KG1 (cell line): ENCODE measurements at regions not wholly inside any gene's neighbourhood (a gene's known extent, or its start where the extent isn't known, plus 50 kb on each side); places are given as distances from the start of the nearest gene placed in this dataset.

Experiments
- DNase-seq: peaks from one replicate; lab custom pipeline; 2025; lab: John Stamatoyannopoulos, UW

- DNase-seq: no peak
These were observed 364.5 kb upstream of the MAD2L1 start for GRCh38 chr4:120431180-120431579.

GRCh38 chr4:120418146-120418545 is 351.5 kb upstream of the MAD2L1 start:
- DNase-seq: no peak

GRCh38 chr4:120415896-120416295 is 349.2 kb upstream of the MAD2L1 start:
- DNase-seq: no peak

GRCh38 chr4:120406960-120407359 is 340.3 kb upstream of the MAD2L1 start:
- no peak for DNase-seq

DNA sequence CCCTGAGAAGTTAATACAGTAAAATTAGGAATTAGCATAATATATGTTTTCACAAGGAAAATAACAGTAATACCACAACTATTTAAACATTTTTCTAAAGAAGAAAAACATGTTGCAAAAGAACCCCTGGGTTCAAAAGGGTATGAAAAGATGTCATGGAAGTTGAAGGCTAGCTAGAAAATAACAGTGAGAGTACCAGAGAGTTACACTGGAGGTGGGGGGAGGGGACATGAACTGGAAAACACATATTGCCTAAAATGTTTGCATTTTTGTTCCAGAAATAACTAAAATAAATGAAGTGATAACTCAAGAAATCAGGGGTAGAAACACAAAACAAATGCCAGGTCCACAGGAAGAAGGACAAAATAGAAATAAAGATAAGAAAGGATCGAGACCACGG is 336.6 kb upstream of the MAD2L1 start:
- DNase-seq: no peak

DNA sequence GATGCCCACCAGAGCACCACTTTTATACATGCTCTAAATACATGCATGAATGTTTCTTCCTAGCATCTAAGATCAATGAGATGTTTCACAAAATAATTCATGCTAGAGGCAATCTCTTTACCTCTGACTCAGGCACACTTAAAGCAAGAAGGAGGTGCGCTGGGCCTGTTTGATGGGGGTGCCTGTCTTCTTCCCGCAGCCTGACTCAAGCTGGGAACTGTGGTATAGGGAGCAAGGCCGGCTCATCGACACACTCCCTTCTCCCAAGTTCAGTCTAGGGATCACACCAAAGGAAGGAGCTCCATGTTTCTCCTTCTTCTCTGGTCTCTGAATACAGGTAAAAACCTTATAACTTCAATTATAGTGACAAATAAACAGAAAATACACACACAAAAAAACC is 333.8 kb upstream of the MAD2L1 start:
- DNase-seq: no peak

DNA sequence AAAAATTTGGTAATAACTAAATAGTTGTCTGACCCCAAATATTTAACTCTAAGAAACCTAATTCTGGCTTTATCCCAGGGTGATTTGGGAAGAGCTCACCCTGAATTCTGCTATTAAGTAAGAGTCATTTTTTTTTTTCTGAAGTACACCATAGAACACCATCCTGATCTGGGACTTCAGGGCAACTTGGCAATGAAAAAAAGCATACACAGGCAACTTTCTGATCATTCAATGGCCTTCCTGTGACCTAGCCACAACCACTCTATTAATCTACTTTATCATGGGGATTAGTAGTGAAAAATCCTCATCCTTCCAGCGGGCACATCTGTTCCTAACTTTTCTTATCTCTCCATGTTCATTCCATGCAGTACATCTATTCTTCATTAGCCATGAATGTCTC is 333.2 kb upstream of the MAD2L1 start:
- no peak for DNase-seq

- DNase-seq: no peak
These were observed 329.1 kb upstream of the MAD2L1 start for GRCh38 chr4:120395746-120396145.

DNA sequence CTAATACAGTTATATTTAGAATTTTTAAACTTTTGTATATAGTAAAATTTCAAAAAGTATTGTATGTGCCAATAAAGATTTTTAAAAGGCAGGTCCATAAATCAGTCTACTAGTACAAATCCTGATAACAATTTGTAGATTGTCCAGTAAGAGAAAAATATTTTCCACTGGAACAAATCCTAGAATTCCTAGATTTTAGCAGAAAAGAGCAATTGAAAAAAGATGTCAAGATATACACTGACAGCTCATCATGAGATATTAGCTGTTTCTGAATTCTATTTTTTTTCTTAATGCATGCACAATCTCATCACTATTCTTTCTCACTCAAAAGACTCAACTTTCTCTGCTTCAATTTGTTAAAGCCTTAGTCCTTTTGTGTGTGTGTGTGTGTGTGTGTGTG is 289.2 kb upstream of the MAD2L1 start:
- DNase-seq: no peak

- DNase-seq: no peak
These were observed 287.7 kb upstream of the MAD2L1 start for GRCh38 chr4:120354381-120354780.

DNA sequence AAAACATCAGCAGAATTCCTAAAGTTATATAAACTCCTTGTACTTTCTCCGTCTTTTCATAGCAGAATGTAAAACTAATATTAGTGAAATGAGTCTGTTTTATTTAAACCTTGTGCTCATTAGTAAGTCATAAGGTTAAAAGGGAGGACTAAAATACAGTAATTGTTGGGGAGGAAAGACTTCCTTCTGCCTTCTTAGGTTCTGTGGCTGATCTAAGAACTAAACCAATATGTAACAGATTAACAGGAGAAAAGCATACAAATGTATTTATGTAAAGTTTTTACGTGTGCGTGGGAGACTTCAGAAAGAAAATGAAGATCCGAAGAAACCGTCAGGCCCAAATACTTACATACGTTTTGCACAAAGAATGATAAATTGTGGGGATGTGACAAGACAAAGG is 286.6 kb upstream of the MAD2L1 start:
- DNase-seq: no peak

DNA sequence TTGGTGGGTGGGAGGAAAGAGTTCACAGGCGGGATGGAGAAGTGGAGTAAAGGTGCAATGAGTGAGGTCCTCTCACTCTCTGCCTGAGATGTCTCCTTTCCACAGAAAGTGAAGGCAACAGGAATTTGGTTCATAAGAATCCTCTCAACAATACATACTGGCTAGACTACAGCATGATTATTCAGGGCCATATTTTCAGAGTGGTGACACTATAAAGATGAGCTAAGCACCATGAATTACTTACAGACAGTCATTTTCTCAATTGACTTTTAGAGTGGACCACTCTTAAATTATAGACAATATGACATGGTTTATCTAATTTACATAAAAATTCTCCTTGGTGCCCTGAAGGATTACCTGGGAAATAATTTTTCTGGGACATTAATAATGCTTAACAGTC is 286.1 kb upstream of the MAD2L1 start:
- no peak for DNase-seq

- DNase-seq: no peak
These were observed 282.3 kb upstream of the MAD2L1 start for GRCh38 chr4:120348948-120349347.

- no peak for DNase-seq
These were observed 281.9 kb upstream of the MAD2L1 start for GRCh38 chr4:120348521-120348920.

DNA sequence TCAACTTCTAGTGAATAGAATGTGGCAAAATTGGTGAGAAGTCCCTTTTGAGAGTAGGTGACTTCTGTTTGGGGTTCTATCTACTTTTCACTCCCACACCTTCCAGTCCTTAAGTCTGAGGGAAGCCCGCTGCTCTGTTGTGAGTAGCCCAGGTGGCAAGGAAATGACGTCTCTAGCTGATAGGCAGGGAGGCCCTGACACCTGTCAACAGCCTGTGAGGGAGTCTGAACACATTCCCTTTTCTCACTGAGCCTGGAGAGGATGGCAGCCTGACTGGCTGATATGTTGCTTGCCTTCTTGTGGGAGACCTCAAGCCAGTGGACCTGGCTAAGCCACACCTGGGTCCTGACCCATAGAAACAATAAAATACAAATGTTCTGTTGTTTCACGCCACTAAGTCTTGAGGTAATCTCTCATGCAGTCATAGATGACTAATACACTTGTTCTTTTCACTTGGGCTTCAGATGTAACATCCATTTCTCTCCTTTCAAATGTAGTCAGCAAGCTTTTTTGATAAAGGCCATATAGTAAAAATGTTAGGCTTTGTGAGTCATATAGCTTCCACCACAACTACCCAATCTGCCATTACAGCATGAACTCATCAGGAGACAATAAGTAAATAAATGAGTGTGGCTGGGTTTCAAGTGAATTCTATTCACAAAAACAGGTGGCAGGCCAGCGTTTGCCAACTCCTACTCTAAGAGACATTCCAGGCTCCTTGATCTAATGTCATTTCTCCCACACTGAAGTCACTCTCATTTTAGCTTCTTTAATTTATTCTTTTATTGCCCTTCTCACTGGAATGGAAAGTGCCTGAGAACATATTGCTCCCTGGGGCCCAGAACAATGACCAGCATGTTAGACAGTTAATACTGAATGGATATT is 265.1 kb upstream of the MAD2L1 start:
- DNase-seq: no peak

GRCh38 chr4:120329386-120329785 is 262.7 kb upstream of the MAD2L1 start:
- no peak for DNase-seq

DNA sequence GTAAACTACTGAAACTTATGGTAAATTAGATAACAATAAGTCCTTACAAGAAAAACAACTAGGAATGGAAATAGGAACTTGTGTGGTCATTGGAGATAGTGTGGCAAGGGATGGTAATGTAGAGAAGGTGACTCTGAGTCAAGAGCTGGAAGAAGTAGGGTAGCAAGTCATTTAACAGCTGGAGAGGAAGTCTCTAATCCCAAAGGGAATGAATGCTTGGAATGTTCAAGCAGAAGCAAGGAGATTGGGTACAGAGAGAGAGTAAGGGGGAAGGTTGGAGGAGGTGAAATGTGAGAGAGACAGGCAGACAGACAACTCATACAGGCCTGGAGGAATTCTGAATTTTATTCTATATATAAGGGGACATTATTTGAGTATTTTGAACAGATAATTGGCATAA is 260.6 kb upstream of the MAD2L1 start:
- DNase-seq: no peak

GRCh38 chr4:120319046-120319767 is 252.6 kb upstream of the MAD2L1 start:
- DNase-seq: no peak

- DNase-seq: no peak
These were observed 251.7 kb upstream of the MAD2L1 start for GRCh38 chr4:120318196-120318846.

DNA sequence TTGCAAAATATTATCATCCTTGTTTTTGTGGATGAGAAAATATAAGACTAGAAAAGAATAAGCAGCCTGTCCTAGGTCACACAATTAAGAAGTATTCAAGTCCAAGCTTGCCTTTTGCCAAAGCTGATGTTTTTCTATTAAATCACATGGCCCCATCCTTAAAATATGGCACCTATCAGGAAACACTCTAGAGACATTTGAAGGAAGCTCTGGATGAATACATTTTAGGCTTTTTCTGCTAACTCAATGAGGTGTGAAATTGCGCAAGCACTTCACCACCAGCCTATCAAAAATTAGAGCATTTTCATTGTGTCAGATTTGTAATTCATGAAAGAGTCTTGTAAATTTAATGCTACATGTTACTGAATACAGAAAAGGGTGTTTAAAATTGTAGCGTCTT is 251.1 kb upstream of the MAD2L1 start:
- DNase-seq: no peak

DNA sequence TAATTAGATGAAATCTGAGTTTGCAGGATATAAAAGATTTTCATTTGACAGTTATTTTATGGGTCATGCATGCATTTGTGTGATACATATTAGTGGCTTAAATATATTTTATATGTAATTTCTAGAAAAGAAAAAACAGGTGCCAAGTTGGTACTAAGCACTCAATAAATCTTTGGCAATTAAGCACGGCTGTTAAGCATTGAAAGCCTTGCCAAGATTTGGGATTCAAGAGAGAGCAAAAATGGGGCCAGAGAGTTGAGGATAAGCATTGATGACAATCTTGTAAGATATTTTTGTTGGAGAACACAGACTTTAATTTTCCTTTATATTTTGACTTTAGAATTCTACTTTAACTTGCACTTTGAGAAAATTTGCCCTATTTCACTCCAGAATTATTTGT is 249.8 kb upstream of the MAD2L1 start:
- DNase-seq: no peak

DNA sequence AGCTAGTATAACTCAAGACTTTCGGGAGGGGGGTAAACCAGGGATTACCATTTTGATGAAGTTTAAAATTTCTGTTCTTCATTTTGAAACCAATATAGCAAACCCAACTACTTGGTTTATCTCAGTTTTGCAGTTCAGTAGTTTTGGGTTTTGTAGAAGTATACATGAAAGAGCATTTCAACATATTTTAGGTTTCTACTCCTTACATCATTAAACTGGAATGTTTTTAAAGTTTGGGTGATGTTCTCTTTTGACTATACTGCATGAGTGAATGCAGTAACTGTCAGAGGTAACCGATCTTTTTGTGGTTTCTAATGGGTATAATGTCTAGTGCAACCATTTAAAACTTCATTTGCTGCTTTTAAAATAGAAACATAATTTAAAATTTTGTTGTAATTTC is 248.3 kb upstream of the MAD2L1 start:
- no peak for DNase-seq

GRCh38 chr4:120304801-120305200 is 238.2 kb upstream of the MAD2L1 start:
- DNase-seq: no peak
